Endothelial cell of umbilical vein (primary cell): ENCODE measurements at regions not wholly inside any gene's neighbourhood (a gene's known extent, or its start where the extent isn't known, plus 50 kb on each side); places are given as distances from the start of the nearest gene placed in this dataset.

Experiments used
- BruUV-seq: library from RNA; stranded (reverse); fragments of 400-500 nt; replicated peaks from 2 replicates; lab custom pipeline; 2021; lab: Mats Ljungman, UMichigan
- CTCF ChIA-PET: fragments of 300-600, 350-600 bp; sonication (Branson Sonifier 250); formaldehyde crosslinking; loops from one replicate; lab custom pipeline; 2021; ENCODE audit warnings: antibody characterized with exemption, inconsistent platforms; lab: Charles Lee
- POLR2A ChIA-PET: fragments of 300-600, 350-600 bp; sonication (Branson Sonifier 250); formaldehyde crosslinking; loops from one replicate; lab custom pipeline; 2021; ENCODE audit warnings: antibody characterized with exemption, inconsistent platforms; lab: Charles Lee
- DNase-seq: peaks from one replicate; pipeline ENCODE4 v3.0.0-alpha.2; 2011; ENCODE audit warnings: low read depth, low spot score
- FAIRE-seq: peaks from 2 replicates; lab custom pipeline; 2011; peaks lifted over from hg19 to GRCh38; lab: Jason Lieb, UNC
- H2AFZ ChIP-seq: 2 replicates; pipeline ENCODE4 v1.6.0; 2012; ENCODE audit warnings: low read depth, low read length, control low read depth, inconsistent platforms
- H3K27ac ChIP-seq: 2 replicates; pipeline ENCODE4 v1.5.1; 2011; ENCODE audit warnings: low read depth, mild to moderate bottlenecking, control low read depth, low read length, moderate library complexity; ENCODE audit not compliant: insufficient read depth
- H3K27me3 ChIP-seq, 2 experiments: 2 replicates each; pipeline versions ENCODE4 v1.6.0 to v1.6.1; 2011; ENCODE audit warnings: low read length in 2 of 2, mixed read lengths in 1 of 2; ENCODE audit not compliant: control insufficient read depth in 2 of 2, insufficient read depth in 2 of 2
- H3K36me3 ChIP-seq, 2 experiments: 2 replicates in 1 of 2; 3 replicates in 1 of 2; pipeline ENCODE4 v1.5.1; 2011; ENCODE audit warnings: low read length in 2 of 2, mild to moderate bottlenecking in 1 of 2, moderate library complexity in 1 of 2; ENCODE audit not compliant: control insufficient read depth in 2 of 2, insufficient read depth in 2 of 2; ENCODE audit errors: extremely low read depth in 1 of 2
- H3K4me1 ChIP-seq: 3 replicates; pipeline ENCODE4 v1.5.1; 2011; ENCODE audit warnings: mild to moderate bottlenecking, low read length; ENCODE audit not compliant: control insufficient read depth, insufficient read depth; ENCODE audit errors: extremely low read depth
- H3K4me2 ChIP-seq: 2 replicates; pipeline ENCODE4 v1.6.1; 2011; ENCODE audit warnings: low read length, control low read depth, mixed read lengths; ENCODE audit not compliant: insufficient read depth
- H3K4me3 ChIP-seq, 3 experiments: fragments of 200-600 bp in 1 of 3; sonication (generic), shearing (Covaris generic) in 1 of 3; replicated peaks in 1 of 3; 2 replicates each; pipeline ENCODE4 v1.5.1; 2011 to 2016; ENCODE audit warnings: control low read depth in 3 of 3, low read length in 3 of 3, mild to moderate bottlenecking in 2 of 3, inconsistent platforms in 1 of 3, low read depth in 1 of 3, moderate library complexity in 1 of 3; ENCODE audit not compliant: insufficient read depth in 1 of 3
- H3K79me2 ChIP-seq: 2 replicates; pipeline ENCODE4 v1.6.0; 2012; ENCODE audit warnings: low read length, inconsistent platforms; ENCODE audit not compliant: control insufficient read depth, insufficient read depth
- H3K9ac ChIP-seq: replicated peaks from 2 replicates; pipeline ENCODE3; 2011; ENCODE audit warnings: low read length, control low read depth; ENCODE audit not compliant: insufficient read depth; ENCODE audit errors: extremely low read depth
- H3K9me1 ChIP-seq: replicated peaks from 3 replicates; pipeline ENCODE4 v1.6.0; 2011; ENCODE audit warnings: mild to moderate bottlenecking, low read length; ENCODE audit not compliant: control insufficient read depth, insufficient read depth; ENCODE audit errors: extremely low read depth
- H3K9me3 ChIP-seq: replicated peaks from 2 replicates; pipeline ENCODE4 v1.5.1; 2012; ENCODE audit warnings: low read length, inconsistent platforms; ENCODE audit not compliant: control insufficient read depth, insufficient read depth
- H4K20me1 ChIP-seq: replicated peaks from 2 replicates; pipeline ENCODE3; 2011; ENCODE audit warnings: mild to moderate bottlenecking, low read length; ENCODE audit not compliant: control insufficient read depth, insufficient read depth; ENCODE audit errors: extremely low read depth
- EZH2 ChIP-seq: IDR thresholded peaks from 2 replicates; pipeline ENCODE4 v1.6.1; 2012; ENCODE audit warnings: borderline replicate concordance, low read depth, mild to moderate bottlenecking, moderate library complexity, low read length, inconsistent platforms; ENCODE audit not compliant: severe bottlenecking
- GATA2 ChIP-seq: IDR thresholded peaks from 2 replicates; pipeline ENCODE4 v1.7.0; 2011; ENCODE audit warnings: low read depth, mild to moderate bottlenecking, moderate library complexity, mixed read lengths, low read length; ENCODE audit not compliant: insufficient read length, insufficient read depth
- JUN ChIP-seq: IDR thresholded peaks from 2 replicates; pipeline ENCODE4 v1.6.1; 2011; ENCODE audit warnings: borderline replicate concordance, low read depth; ENCODE audit not compliant: insufficient read length, insufficient read depth
- MAX ChIP-seq: IDR thresholded peaks from 2 replicates; pipeline ENCODE4 v1.6.1; 2011; ENCODE audit not compliant: insufficient read depth, insufficient read length
- POLR2AphosphoS5 ChIP-seq: IDR thresholded peaks from 2 replicates; pipeline ENCODE4 v1.6.1; 2012; ENCODE audit warnings: low read depth, mild to moderate bottlenecking, control low read depth, low read length, moderate library complexity; ENCODE audit not compliant: insufficient read depth
- dilution Hi-C: fragments of 300-500 bp; cut with MboI; formaldehyde crosslinking; loops from one replicate; pipeline ENCODE4 v1.15.0; 2019; ENCODE audit warnings: low sequenced_read_pairs; ENCODE audit not compliant: extremely low pct_ligation_motif_present
- intact Hi-C: fragments of 100-400 bp; cut with micrococcal nuclease; formaldehyde crosslinking; loops from one replicate; pipeline ENCODE4 v1.10.0; 2022
- TF ChIP-seq, protein P1 (sequence below), 2 donors: IDR thresholded peaks; 1 replicate in 1 of 2; 2 replicates in 1 of 2; pipeline ENCODE4 v1.5.1; 2011; ENCODE audit warnings: low read length in 2 of 2, mild to moderate bottlenecking in 2 of 2, moderate library complexity in 2 of 2, control low read depth in 1 of 2, inconsistent platforms in 1 of 2, low read depth in 1 of 2; ENCODE audit not compliant: insufficient read depth in 1 of 2; ENCODE audit errors: extremely low read depth in 1 of 2

GRCh38 chr2:8235419-8235818 lies 446.4 kb upstream of the ID2 start:
- Histone ChIP-seq H3K4me3 (no peak overlapping the region), H3K4me2 (no peak overlapping the region), H3K36me3 (no peaks in the 10 kb centered on the region), H3K79me2 (no peaks in the 10 kb centered on the region), H4K20me1 (no peaks in the 10 kb centered on the region), H3K4me1 (no peaks in the 10 kb centered on the region), H3K27me3 (no peaks in the 10 kb centered on the region), H3K9ac (no peak overlapping the region), H3K27ac (no peak overlapping the region), H3K9me1 (no peaks in the 10 kb centered on the region), H3K9me3 (no peaks in the 10 kb centered on the region), H2AFZ (no peak overlapping the region)
- POLR2A ChIA-PET = no interaction called here
- DNase-seq = no peak
- dilution Hi-C loops = no loop called here
- TF ChIP-seq GATA2 (no peak), JUN (no peak), EZH2 (no peak)
- intact Hi-C loops = no loop called here
- CTCF ChIA-PET = no interaction called here
- no TSS peak for BruUV-seq
- FAIRE-seq = no peak

DNA sequence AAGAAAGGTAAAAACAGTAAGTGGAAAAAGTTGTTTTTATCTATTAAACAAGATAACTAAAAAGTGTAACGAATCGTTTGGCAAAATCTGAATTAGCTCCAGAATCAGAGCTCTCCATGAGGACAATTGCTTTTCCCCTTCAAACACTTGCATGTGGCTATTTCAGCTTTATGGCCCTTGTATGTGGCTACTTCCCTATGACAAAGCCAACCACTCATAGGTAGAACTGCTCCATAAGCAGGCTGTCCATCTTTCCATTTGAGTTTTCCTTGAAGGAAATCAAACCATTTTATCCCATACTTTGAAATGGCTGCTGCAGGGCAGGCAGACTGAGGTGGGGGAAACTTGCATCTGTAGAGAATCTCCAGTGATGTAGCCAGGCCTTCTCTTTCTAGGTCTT lies 445.5 kb upstream of the ID2 start:
- Histone ChIP-seq H2AFZ (no peak overlapping the region), H3K79me2 (no peaks in the 10 kb centered on the region), H3K36me3 (no peaks in the 10 kb centered on the region), H3K9me3 (no peaks in the 10 kb centered on the region), H3K4me2 (no peak overlapping the region), H3K27me3 (no peaks in the 10 kb centered on the region), H3K9me1 (no peaks in the 10 kb centered on the region), H4K20me1 (no peaks in the 10 kb centered on the region), H3K4me3 (no peak overlapping the region), H3K27ac (no peak overlapping the region), H3K9ac (no peak overlapping the region), H3K4me1 (no peaks in the 10 kb centered on the region)
- intact Hi-C loops = no loop called here
- dilution Hi-C loops = no loop called here
- TF ChIP-seq, protein P1, sequence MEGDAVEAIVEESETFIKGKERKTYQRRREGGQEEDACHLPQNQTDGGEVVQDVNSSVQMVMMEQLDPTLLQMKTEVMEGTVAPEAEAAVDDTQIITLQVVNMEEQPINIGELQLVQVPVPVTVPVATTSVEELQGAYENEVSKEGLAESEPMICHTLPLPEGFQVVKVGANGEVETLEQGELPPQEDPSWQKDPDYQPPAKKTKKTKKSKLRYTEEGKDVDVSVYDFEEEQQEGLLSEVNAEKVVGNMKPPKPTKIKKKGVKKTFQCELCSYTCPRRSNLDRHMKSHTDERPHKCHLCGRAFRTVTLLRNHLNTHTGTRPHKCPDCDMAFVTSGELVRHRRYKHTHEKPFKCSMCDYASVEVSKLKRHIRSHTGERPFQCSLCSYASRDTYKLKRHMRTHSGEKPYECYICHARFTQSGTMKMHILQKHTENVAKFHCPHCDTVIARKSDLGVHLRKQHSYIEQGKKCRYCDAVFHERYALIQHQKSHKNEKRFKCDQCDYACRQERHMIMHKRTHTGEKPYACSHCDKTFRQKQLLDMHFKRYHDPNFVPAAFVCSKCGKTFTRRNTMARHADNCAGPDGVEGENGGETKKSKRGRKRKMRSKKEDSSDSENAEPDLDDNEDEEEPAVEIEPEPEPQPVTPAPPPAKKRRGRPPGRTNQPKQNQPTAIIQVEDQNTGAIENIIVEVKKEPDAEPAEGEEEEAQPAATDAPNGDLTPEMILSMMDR (IDR thresholded peaks at IDR 0.05; ENCODE audit: extremely low read depth in 1 of 2, insufficient read depth in 1 of 2, low read depth in 1 of 2, low read length in 2 of 2) = no peak
- TF ChIP-seq MAX (no peak), POLR2AphosphoS5 (no peak)
- POLR2A ChIA-PET = no interaction called here
- BruUV-seq = no TSS peak
- DNase-seq (no peak), FAIRE-seq (no peak)
- CTCF ChIA-PET = no interaction called here
